Neural cell (in vitro differentiated cells): ENCODE measurements at regions not wholly inside any gene's neighbourhood (a gene's known extent, or its start where the extent isn't known, plus 50 kb on each side); places are given as distances from the start of the nearest gene placed in this dataset.

Experiments used
- EP300 ChIP-seq: fragments of 450-650 bp; conservative IDR thresholded peaks from 2 replicates; pipeline ENCODE4 v1.6.1; 2014; ENCODE audit warnings: antibody characterized with exemption, mild to moderate bottlenecking, moderate library complexity; ENCODE audit not compliant: poor library complexity, severe bottlenecking
- POLR2AphosphoS5 ChIP-seq: IDR thresholded peaks from 2 replicates; pipeline ENCODE4 v1.6.1; 2012
- RAD21 ChIP-seq: fragments of 450-650 bp; conservative IDR thresholded peaks from 2 replicates; pipeline ENCODE4 v1.6.1; 2014; ENCODE audit warnings: antibody characterized with exemption, mild to moderate bottlenecking, moderate library complexity
- SMC3 ChIP-seq: fragments of 450-650 bp; conservative IDR thresholded peaks from 2 replicates; pipeline ENCODE4 v1.6.1; 2014; ENCODE audit warnings: antibody characterized with exemption, mild to moderate bottlenecking, moderate library complexity; ENCODE audit not compliant: poor library complexity
- TAF1 ChIP-seq: IDR thresholded peaks from 2 replicates; pipeline ENCODE4 v1.6.1; 2012; ENCODE audit warnings: low read depth
- TF ChIP-seq, protein P1 (sequence below): fragments of 450-650 bp; IDR thresholded peaks from 2 replicates; pipeline ENCODE4 v1.5.1; 2014; ENCODE audit warnings: antibody characterized with exemption, mild to moderate bottlenecking, moderate library complexity; ENCODE audit not compliant: poor library complexity, severe bottlenecking

DNA sequence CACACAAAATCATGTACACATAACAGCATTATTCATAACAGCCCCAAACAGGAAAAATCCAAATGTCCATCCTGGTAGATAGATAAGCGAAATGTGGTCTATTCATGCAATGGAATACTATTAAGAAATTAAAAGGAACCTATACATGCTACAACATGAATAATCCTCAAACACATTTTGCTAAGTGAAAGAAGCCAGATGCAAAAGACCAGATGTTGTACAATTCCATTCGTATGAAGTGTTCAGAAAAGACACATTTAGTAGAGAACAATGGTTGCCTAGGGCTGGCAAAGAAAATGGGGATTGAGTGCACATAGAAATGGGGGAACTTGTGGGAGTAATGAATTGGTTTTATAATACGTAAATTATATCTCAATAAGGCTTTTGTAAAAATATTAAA, 182.3 kb downstream of the EBLN2 start:
- TF ChIP-seq, protein P1, sequence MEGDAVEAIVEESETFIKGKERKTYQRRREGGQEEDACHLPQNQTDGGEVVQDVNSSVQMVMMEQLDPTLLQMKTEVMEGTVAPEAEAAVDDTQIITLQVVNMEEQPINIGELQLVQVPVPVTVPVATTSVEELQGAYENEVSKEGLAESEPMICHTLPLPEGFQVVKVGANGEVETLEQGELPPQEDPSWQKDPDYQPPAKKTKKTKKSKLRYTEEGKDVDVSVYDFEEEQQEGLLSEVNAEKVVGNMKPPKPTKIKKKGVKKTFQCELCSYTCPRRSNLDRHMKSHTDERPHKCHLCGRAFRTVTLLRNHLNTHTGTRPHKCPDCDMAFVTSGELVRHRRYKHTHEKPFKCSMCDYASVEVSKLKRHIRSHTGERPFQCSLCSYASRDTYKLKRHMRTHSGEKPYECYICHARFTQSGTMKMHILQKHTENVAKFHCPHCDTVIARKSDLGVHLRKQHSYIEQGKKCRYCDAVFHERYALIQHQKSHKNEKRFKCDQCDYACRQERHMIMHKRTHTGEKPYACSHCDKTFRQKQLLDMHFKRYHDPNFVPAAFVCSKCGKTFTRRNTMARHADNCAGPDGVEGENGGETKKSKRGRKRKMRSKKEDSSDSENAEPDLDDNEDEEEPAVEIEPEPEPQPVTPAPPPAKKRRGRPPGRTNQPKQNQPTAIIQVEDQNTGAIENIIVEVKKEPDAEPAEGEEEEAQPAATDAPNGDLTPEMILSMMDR: no peak
- TF ChIP-seq RAD21 (no peak), EP300 (no peak), POLR2AphosphoS5 (no peak), TAF1 (no peak), SMC3 (no peak)
